Hematopoietic multipotent progenitor cell treated with erythropoietin and hydrocortisone succinate and interleukin-3 and kit ligand, for 6 days (in vitro differentiated cells): ENCODE measurements at regions not wholly inside any gene's neighbourhood (a gene's known extent, or its start where the extent isn't known, plus 50 kb on each side); places are given as distances from the start of the nearest gene placed in this dataset.

ENCODE experiments used
- DNase-seq: peaks from one replicate; pipeline ENCODE4 v3.0.0-alpha.2; 2015

DNA sequence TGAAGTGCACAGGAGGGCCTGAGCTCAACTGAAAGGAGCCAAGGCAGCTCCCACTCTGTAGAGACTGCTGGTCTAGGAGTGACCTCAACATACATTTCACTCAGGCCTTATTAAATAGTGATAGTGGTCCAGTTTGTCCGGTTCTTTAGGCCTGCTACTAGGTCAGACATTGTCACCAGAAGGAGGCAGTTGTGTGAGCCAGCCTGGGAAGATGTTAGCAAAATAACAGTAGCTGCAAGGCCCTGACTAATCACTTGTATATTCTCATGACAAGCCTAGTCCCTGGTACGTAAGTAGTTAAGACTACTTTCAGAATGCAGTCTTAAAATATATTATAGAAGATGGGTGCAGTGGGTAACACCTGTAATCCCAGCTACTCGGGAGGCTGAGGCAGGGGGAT lies 264.0 kb upstream of the CAMK1G start:
- DNase-seq, result no peak

- no peak for DNase-seq
Observed at GRCh38 chr1:209323743-209324142, 259.8 kb upstream of the CAMK1G start.

- DNase-seq, result no peak
Observed at GRCh38 chr1:209324901-209325871, 258.3 kb upstream of the CAMK1G start.

GRCh38 chr1:209326076-209326475 lies 257.4 kb upstream of the CAMK1G start:
- no peak for DNase-seq

GRCh38 chr1:209326831-209327230 lies 256.7 kb upstream of the CAMK1G start:
- DNase-seq, result no peak

GRCh38 chr1:209328196-209328595 lies 255.3 kb upstream of the CAMK1G start:
- DNase-seq, result no peak

GRCh38 chr1:209335178-209335577 lies 248.3 kb upstream of the CAMK1G start:
- peak; percentile 65 for DNase-seq

- no peak for DNase-seq
Observed at GRCh38 chr1:209341146-209341545, 242.4 kb upstream of the CAMK1G start.

GRCh38 chr1:209341673-209342420 lies 241.7 kb upstream of the CAMK1G start:
- DNase-seq, result no peak

DNA sequence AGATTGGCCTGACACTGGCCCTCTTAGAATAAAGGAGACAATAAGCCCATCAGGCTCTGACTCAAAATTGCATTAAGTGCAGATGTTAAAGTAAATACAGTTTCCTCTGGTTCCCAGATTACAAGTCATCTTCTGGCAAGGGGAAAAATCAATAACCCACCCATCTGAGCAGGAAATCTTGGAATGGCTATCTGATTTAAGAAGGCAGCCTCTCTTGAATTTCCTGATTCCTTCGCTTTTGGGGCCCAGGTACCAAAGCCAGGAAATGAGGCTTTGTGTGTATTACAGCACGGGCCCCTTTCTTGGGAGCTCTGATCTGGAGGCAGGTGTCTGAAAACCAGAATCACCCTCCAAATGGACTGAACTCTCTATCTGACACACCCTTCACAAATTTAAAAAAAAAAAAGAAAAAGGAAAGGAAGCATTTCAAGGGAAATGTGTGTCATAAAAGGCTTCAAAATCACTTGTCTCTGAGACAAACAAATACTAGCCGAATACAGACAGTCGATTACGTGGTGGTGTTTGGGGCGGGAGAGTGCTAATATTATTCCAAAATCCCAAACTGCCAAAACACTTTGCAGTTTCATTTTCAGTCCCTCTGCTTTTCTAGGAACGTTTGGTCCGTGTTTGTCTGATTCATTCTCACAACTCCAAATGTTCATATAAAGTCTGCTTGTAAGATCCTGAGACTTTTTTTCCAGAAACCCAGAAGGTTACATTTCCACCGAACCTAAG lies 240.9 kb upstream of the CAMK1G start:
- no peak for DNase-seq

GRCh38 chr1:209343511-209343910 lies 240.0 kb upstream of the CAMK1G start:
- DNase-seq, result no peak

- no peak for DNase-seq
Observed at GRCh38 chr1:209344156-209344555, 239.4 kb upstream of the CAMK1G start.

- DNase-seq, result no peak
Observed at GRCh38 chr1:209349363-209350308, 233.9 kb upstream of the CAMK1G start.

GRCh38 chr1:209353053-209353452 lies 230.5 kb upstream of the CAMK1G start:
- DNase-seq, result no peak

DNA sequence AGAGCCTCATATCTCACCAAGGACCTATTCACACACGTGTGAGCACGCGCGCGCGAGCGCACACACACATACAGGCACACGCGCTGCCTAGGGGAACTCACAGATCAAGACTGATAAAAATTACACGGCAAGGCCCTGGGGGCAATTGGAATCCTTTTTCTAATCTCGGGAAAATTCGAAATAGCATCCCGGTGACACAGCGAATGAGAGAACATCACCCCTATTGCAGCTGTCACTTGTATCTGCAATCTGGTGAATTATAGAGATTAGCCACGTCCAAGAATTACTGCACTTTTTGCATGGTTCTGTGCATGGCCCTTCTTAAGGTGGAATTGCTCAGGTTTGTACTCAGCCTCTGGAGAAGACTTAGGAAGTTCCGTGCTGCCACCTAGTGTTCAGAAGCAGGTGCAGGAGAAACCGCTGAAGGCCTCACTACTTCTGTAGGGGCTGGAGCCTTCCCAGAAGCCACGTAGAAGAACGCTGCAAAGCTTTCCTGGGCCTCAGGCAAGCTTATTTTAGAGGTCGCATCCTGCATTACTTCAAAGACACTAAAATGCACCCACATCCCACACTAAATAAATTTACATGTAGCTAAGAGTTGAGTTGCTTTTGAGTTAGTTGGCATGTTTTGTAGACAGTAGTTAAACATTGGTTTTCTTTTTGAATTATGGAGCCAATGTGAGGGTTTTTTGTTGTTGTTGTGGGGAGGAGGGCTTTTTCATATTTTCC lies 229.2 kb upstream of the CAMK1G start:
- peak; percentile 89 for DNase-seq

GRCh38 chr1:209354840-209355165 lies 228.7 kb upstream of the CAMK1G start:
- DNase-seq, result no peak

GRCh38 chr1:209355415-209355814 lies 228.1 kb upstream of the CAMK1G start:
- DNase-seq, result no peak

GRCh38 chr1:209356976-209357377 lies 226.5 kb upstream of the CAMK1G start:
- DNase-seq, result no peak

GRCh38 chr1:209363112-209363511 lies 220.4 kb upstream of the CAMK1G start:
- no peak for DNase-seq

DNA sequence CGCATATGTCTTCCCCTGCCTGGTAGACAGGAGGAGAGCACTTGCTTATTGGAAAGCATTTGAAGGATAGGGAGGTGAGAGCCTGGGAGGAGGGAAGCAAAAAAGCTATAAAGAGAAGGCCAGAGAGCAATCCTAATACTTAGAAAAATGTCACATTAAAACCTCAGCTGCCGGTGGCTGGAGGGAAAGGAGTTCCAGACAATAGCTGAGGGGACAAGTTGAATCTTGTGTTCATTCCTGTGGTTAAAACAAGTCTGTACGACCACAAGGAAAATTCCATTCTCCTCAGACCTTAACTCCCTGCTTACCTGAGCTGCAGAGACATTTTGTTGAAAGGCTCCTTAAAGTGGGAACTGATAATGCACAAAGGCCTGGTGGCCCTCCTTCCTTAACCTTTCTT lies 218.8 kb upstream of the CAMK1G start:
- DNase-seq, result no peak

- DNase-seq, result no peak
Observed at GRCh38 chr1:209367061-209367772, 216.3 kb upstream of the CAMK1G start.
